H1 (cell line): ENCODE measurements at regions not wholly inside any gene's neighbourhood (a gene's known extent, or its start where the extent isn't known, plus 50 kb on each side); places are given as distances from the start of the nearest gene placed in this dataset.

Experiments used
- CTCF ChIA-PET: fragments of 300-600 bp; sonication (Branson Sonifier 250); formaldehyde crosslinking; loops from one replicate; lab custom pipeline; 2021; ENCODE audit not compliant: partially characterized antibody; lab: Charles Lee
- POLR2A ChIA-PET: fragments of 300-600 bp; sonication (Branson Sonifier 250); formaldehyde crosslinking; loops from one replicate; lab custom pipeline; 2021; ENCODE audit warnings: inconsistent platforms; ENCODE audit not compliant: partially characterized antibody; lab: Charles Lee
- DNase-seq, 2 experiments: peaks; one replicate each; pipeline versions ENCODE4 v3.0.0 to v3.0.0-alpha.2; 2010 to 2022; ENCODE audit warnings: low spot score in 2 of 2, low read depth in 1 of 2, mixed read lengths in 1 of 2
- FAIRE-seq: peaks from 2 replicates; lab custom pipeline; 2011; peaks lifted over from hg19 to GRCh38; lab: Jason Lieb, UNC
- H2AFZ ChIP-seq: 2 replicates; pipeline ENCODE4 v1.8.1; 2012; ENCODE audit warnings: low read length, inconsistent platforms
- H2AK5ac ChIP-seq: 2 replicates; pipeline ENCODE4 v1.6.1; 2013; ENCODE audit warnings: low read depth, low read length
- H2BK120ac ChIP-seq: replicated peaks from 2 replicates; pipeline ENCODE3; 2013; ENCODE audit warnings: low read depth, low read length, inconsistent platforms
- H2BK12ac ChIP-seq: 2 replicates; pipeline ENCODE4 v1.6.1; 2013; ENCODE audit warnings: low read depth, low read length
- H2BK15ac ChIP-seq: 2 replicates; pipeline ENCODE4 v1.6.1; 2013; ENCODE audit warnings: low read length
- H2BK20ac ChIP-seq: 2 replicates; pipeline ENCODE4 v1.6.1; 2013; ENCODE audit warnings: low read length
- H2BK5ac ChIP-seq: 2 replicates; pipeline ENCODE4 v1.6.1; 2013; ENCODE audit warnings: low read depth, low read length
- H3K14ac ChIP-seq: 2 replicates; pipeline ENCODE4 v1.6.1; 2013; ENCODE audit warnings: inconsistent platforms; ENCODE audit not compliant: insufficient read length
- H3K18ac ChIP-seq: 2 replicates; pipeline ENCODE4 v1.6.1; 2013; ENCODE audit warnings: low read length; ENCODE audit errors: extremely low read depth
- H3K23ac ChIP-seq: 2 replicates; pipeline ENCODE4 v1.6.1; 2013; ENCODE audit warnings: inconsistent platforms; ENCODE audit not compliant: insufficient read length
- H3K23me2 ChIP-seq: 2 replicates; pipeline ENCODE4 v1.6.1; 2013; ENCODE audit warnings: low read depth, low read length
- H3K27ac ChIP-seq: 2 replicates; pipeline ENCODE4 v1.6.1; 2011; ENCODE audit warnings: low read depth, low read length, inconsistent platforms
- H3K27me3 ChIP-seq, 4 experiments: replicated peaks in 1 of 4; 1 replicate in 1 of 4; 2 replicates in 3 of 4; pipeline versions ENCODE4 v1.6.1 to v1.8.1; 2011 to 2013; ENCODE audit warnings: low read length in 3 of 4, mild to moderate bottlenecking in 3 of 4, inconsistent platforms in 2 of 4, mixed read lengths in 2 of 4, moderate library complexity in 1 of 4; ENCODE audit not compliant: control insufficient read depth in 3 of 4, insufficient read depth in 3 of 4; ENCODE audit errors: extremely low read depth in 1 of 4
- H3K36me3 ChIP-seq, 4 experiments: 2 replicates each; pipeline versions ENCODE4 v1.6.1 to v1.8.1; 2011 to 2013; ENCODE audit warnings: mild to moderate bottlenecking in 4 of 4, low read length in 3 of 4, moderate library complexity in 2 of 4, control low read depth in 1 of 4, inconsistent platforms in 1 of 4; ENCODE audit not compliant: insufficient read depth in 4 of 4, control insufficient read depth in 2 of 4
- H3K4ac ChIP-seq: replicated peaks from 2 replicates; pipeline ENCODE3; 2013; ENCODE audit warnings: low read length, low read depth, mixed read lengths, inconsistent platforms; ENCODE audit not compliant: insufficient read length
- H3K4me1 ChIP-seq, 4 experiments: replicated peaks in 1 of 4; 1 replicate in 1 of 4; 2 replicates in 3 of 4; pipeline versions ENCODE4 v1.6.1 to v1.8.1; 2011 to 2013; ENCODE audit warnings: low read length in 3 of 4, inconsistent platforms in 2 of 4, mixed read lengths in 1 of 4; ENCODE audit not compliant: insufficient read depth in 4 of 4, control insufficient read depth in 3 of 4
- H3K4me2 ChIP-seq, 2 experiments: 2 replicates each; pipeline versions ENCODE4 v1.6.1 to v1.8.1; 2011 to 2013; ENCODE audit warnings: low read depth in 2 of 2, low read length in 2 of 2, control low read depth in 1 of 2, inconsistent platforms in 1 of 2, mild to moderate bottlenecking in 1 of 2; ENCODE audit not compliant: insufficient read depth in 1 of 2
- H3K4me3 ChIP-seq, 4 experiments: fragments of 200-600, 300-600 bp in 1 of 4; sonication (generic), shearing (Covaris generic), sonication (Bioruptor Twin) in 1 of 4; 2 replicates each; pipeline versions ENCODE4 v1.5.1 to v1.8.1; 2011 to 2016; ENCODE audit warnings: low read length in 4 of 4, low read depth in 3 of 4, control low read depth in 2 of 4, inconsistent platforms in 2 of 4, mild to moderate bottlenecking in 2 of 4, mixed read lengths in 1 of 4, moderate library complexity in 1 of 4; ENCODE audit not compliant: insufficient read depth in 2 of 4; ENCODE audit errors: extremely low read depth in 1 of 4
- H3K56ac ChIP-seq: replicated peaks from 2 replicates; pipeline ENCODE3; 2013; ENCODE audit warnings: low read depth, mild to moderate bottlenecking, mixed read lengths, low read length, inconsistent platforms; ENCODE audit not compliant: insufficient read length
- H3K79me1 ChIP-seq: 2 replicates; pipeline ENCODE4 v1.6.1; 2013; ENCODE audit warnings: low read depth, low read length, control low read depth
- H3K79me2 ChIP-seq, 2 experiments: 2 replicates each; pipeline versions ENCODE4 v1.6.1 to v1.8.1; 2012 to 2013; ENCODE audit warnings: low read length in 2 of 2, mild to moderate bottlenecking in 2 of 2, inconsistent platforms in 1 of 2; ENCODE audit not compliant: insufficient read depth in 2 of 2, control insufficient read depth in 1 of 2
- H3K9ac ChIP-seq, 4 experiments: replicated peaks in 1 of 4; 1 replicate in 1 of 4; 2 replicates in 3 of 4; pipeline versions ENCODE4 v1.6.1 to v1.8.1; 2011 to 2013; ENCODE audit warnings: low read depth in 3 of 4, low read length in 3 of 4, control low read depth in 2 of 4, mild to moderate bottlenecking in 2 of 4, moderate library complexity in 2 of 4, inconsistent platforms in 1 of 4; ENCODE audit errors: extremely low read depth in 1 of 4
- H3K9me3 ChIP-seq, 2 experiments: 2 replicates each; pipeline versions ENCODE4 v1.6.1 to v1.8.1; 2012 to 2013; ENCODE audit warnings: mild to moderate bottlenecking in 2 of 2, moderate library complexity in 2 of 2, control low read depth in 1 of 2, inconsistent platforms in 1 of 2, low read depth in 1 of 2, low read length in 1 of 2, mixed read lengths in 1 of 2; ENCODE audit not compliant: insufficient read depth in 2 of 2
- H4K20me1 ChIP-seq, 2 experiments: replicated peaks in 1 of 2; 2 replicates each; pipeline versions ENCODE3 to v1.8.1; 2011 to 2013; ENCODE audit warnings: inconsistent platforms in 2 of 2, low read length in 2 of 2, mild to moderate bottlenecking in 1 of 2; ENCODE audit not compliant: insufficient read depth in 2 of 2, control insufficient read depth in 1 of 2
- H4K5ac ChIP-seq: 2 replicates; pipeline ENCODE4 v1.6.1; 2013; ENCODE audit warnings: low read length, low read depth, mixed read lengths, inconsistent platforms; ENCODE audit not compliant: insufficient read length
- H4K8ac ChIP-seq: 2 replicates; pipeline ENCODE4 v1.8.0; 2013; ENCODE audit warnings: mild to moderate bottlenecking, moderate library complexity, low read length, inconsistent platforms; ENCODE audit not compliant: insufficient read depth; ENCODE audit errors: extremely low read depth
- H4K91ac ChIP-seq: replicated peaks from 2 replicates; pipeline ENCODE3; 2013; ENCODE audit warnings: low read length, mixed read lengths, inconsistent platforms; ENCODE audit not compliant: insufficient read length
- CTBP2 ChIP-seq: IDR thresholded peaks from 2 replicates; pipeline ENCODE4 v1.7.0; 2011; ENCODE audit warnings: borderline replicate concordance, mild to moderate bottlenecking, moderate library complexity, mixed read lengths, low read length; ENCODE audit not compliant: insufficient read depth, insufficient read length
- CTCF ChIP-seq, 3 experiments: IDR thresholded peaks; 1 replicate in 2 of 3; 2 replicates in 1 of 3; pipeline versions ENCODE4 v1.5.1 to v1.6.1; 2011; ENCODE audit warnings: low read length in 3 of 3, mild to moderate bottlenecking in 3 of 3, inconsistent platforms in 2 of 3, low read depth in 1 of 3, moderate library complexity in 1 of 3; ENCODE audit not compliant: insufficient read depth in 1 of 3; ENCODE audit errors: control extremely low read depth in 1 of 3
- EZH2 ChIP-seq: fragments of 200-600 bp; sonication (generic); IDR thresholded peaks from 2 replicates; pipeline ENCODE4 v1.7.1; 2012; ENCODE audit warnings: low read depth, mild to moderate bottlenecking, moderate library complexity, low read length, inconsistent platforms; ENCODE audit not compliant: severe bottlenecking
- GABPA ChIP-seq: IDR thresholded peaks from 2 replicates; pipeline ENCODE4 v1.6.1; 2011; ENCODE audit warnings: mild to moderate bottlenecking, low read length, moderate library complexity, borderline replicate concordance; ENCODE audit not compliant: insufficient read depth
- POLR2AphosphoS5 ChIP-seq: IDR thresholded peaks from 2 replicates; pipeline ENCODE4 v1.6.1; 2011; ENCODE audit warnings: low read depth, low read length
- SIN3A ChIP-seq, 2 experiments: IDR thresholded peaks in 1 of 2; conservative IDR thresholded peaks in 1 of 2; 2 replicates each; pipeline ENCODE4 v1.6.1; 2011 to 2012; ENCODE audit warnings: low read length in 2 of 2, improper control_type of control experiment in 1 of 2, low read depth in 1 of 2, mild to moderate bottlenecking in 1 of 2
- USF2 ChIP-seq: IDR thresholded peaks from 2 replicates; pipeline ENCODE4 v1.6.1; 2011; ENCODE audit warnings: low read length, improper control_type of control experiment
- WGBS, 2 experiments: shearing (Covaris generic) in 1 of 2; methylation state at CpG; one replicate each; pipeline versions ENCODE4 v1.1.6 to v1.1.7; 2013 to 2015; ENCODE audit warnings: low lambda C conversion rate in 2 of 2, mixed read lengths in 2 of 2, inconsistent platforms in 1 of 2, low coverage in 1 of 2, missing lambda C conversion rate in 1 of 2; ENCODE audit not compliant: insufficient replicate concordance in 2 of 2, insufficient coverage in 1 of 2, insufficient read length in 1 of 2; ENCODE audit errors: extremely low coverage in 1 of 2, missing lambda C conversion rate in 1 of 2; 5-methylcytosine and 5-hydroxymethylcytosine counted together

- DNase-seq (no peak), FAIRE-seq (no peak)
- Histone ChIP-seq H3K27me3 (peaks cover 0 to 1% (median 0%) of the 10 kb centered on the region in 4 experiments; a peak in 1 of 7 replicates), H3K23me2 (no peaks in the 10 kb centered on the region), H4K5ac (no peak overlapping the region), H2AK5ac (no peak overlapping the region), H2BK20ac (no peak overlapping the region), H3K9me3 (peaks cover 0 to 4% of the 10 kb centered on the region in 2 experiments; a peak in 1 of 4 replicates), H3K9ac (no peak overlapping the region), H3K4ac (no peak overlapping the region), H3K18ac (no peak overlapping the region), H4K8ac (no peak overlapping the region), H2BK15ac (no peak overlapping the region), H3K56ac (no peak overlapping the region), H2BK5ac (no peak overlapping the region), H3K27ac (no peak overlapping the region), H2BK120ac (no peak overlapping the region), H3K79me1 (no peaks in the 10 kb centered on the region), H3K4me2 (no peak overlapping the region), H4K91ac (no peak overlapping the region), H3K4me1 (0 out of 7 replicates have a peak, but pooled peaks cover 0 to 3% (median 0%) of the 10 kb centered on the region in 4 experiments), H2AFZ (no peak overlapping the region), H3K79me2 (no peaks in the 10 kb centered on the region), H3K23ac (no peak overlapping the region), H3K14ac (no peak overlapping the region), H4K20me1 (no peaks in the 10 kb centered on the region), H2BK12ac (no peak overlapping the region), H3K4me3 (no peak overlapping the region), H3K36me3 (no peaks in the 10 kb centered on the region)
- CTCF ChIA-PET, result no interaction called here
- POLR2A ChIA-PET, result no interaction called here
- 92% methylated on average over 2 of the region's 2 CpGs; no CpG with 5 or more reads in 1 of the 2 experiments for WGBS, 2 experiments
- TF ChIP-seq USF2, result no peak
- no peak for TF ChIP-seq CTBP2
- TF ChIP-seq GABPA, result no peak
- TF ChIP-seq EZH2, result no peak
- TF ChIP-seq SIN3A (conservative IDR thresholded peaks at IDR 0.05 in 1 of 2, IDR thresholded peaks at IDR 0.05 in 1 of 2; ENCODE audit: low read depth in 1 of 2, low read length in 2 of 2), result no peak
- no peak for TF ChIP-seq CTCF (IDR thresholded peaks at IDR 0.05; ENCODE audit: control extremely low read depth in 1 of 3, insufficient read depth in 1 of 3, low read depth in 1 of 3, low read length in 3 of 3)
- no peak for TF ChIP-seq POLR2AphosphoS5
These were observed 1012.5 kb upstream of the LCORL start for GRCh38 chr4:19033816-19034733.
